Peyer's patch (tissue), 4 donors: ENCODE measurements at regions not wholly inside any gene's neighbourhood (a gene's known extent, or its start where the extent isn't known, plus 50 kb on each side); places are given as distances from the start of the nearest gene placed in this dataset.
"Not testable (repeated sequence)": the region's sequence is repeated elsewhere in the genome, so short reads cannot be mapped to it uniquely, and the experiment has no call there.

ENCODE experiments used
- DNase-seq, 3 donors: peaks; one replicate each; pipeline ENCODE4 v3.0.0-alpha.2; 2017 to 2019
- H3K27ac ChIP-seq, 4 donors: fragments of 200-600 bp; sonication (generic); one replicate each; pipeline ENCODE4 v1.5.1; 2016 to 2019
- H3K27me3 ChIP-seq, 2 donors: fragments of 200-600 bp; sonication (generic); one replicate each; pipeline ENCODE4 v1.5.1; 2019
- H3K36me3 ChIP-seq, 3 donors: fragments of 200-600 bp; sonication (generic); one replicate each; pipeline ENCODE4 v1.5.1; 2016 to 2019
- H3K4me1 ChIP-seq, 4 donors: fragments of 200-600 bp; sonication (generic); one replicate each; pipeline ENCODE4 v1.5.1; 2016 to 2019
- H3K4me3 ChIP-seq, 4 donors: fragments of 200-600 bp; sonication (generic); 1 replicate in 3 of 4; 2 replicates in 1 of 4; pipeline ENCODE4 v1.5.1; 2016 to 2019; ENCODE audit warnings: mild to moderate bottlenecking in 1 of 4
- H3K9me3 ChIP-seq, 4 donors: fragments of 200-600 bp; sonication (generic); one replicate each; pipeline ENCODE4 v1.5.1; 2016 to 2019; ENCODE audit warnings: mild to moderate bottlenecking in 1 of 4
- POLR2A ChIP-seq, 2 donors: fragments of 450-650 bp; IDR thresholded peaks; one replicate each; pipeline ENCODE4 v1.5.1; 2017; ENCODE audit warnings: antibody characterized with exemption in 2 of 2, mild to moderate bottlenecking in 2 of 2, moderate library complexity in 2 of 2
- TF ChIP-seq, protein P1 (sequence below), 6 experiments: fragments of 450-650 bp in 4 of 6; fragments of 200-600 bp in 2 of 6; sonication (generic) in 1 of 6; IDR thresholded peaks; one replicate each; pipeline ENCODE4 v1.5.1; 2017 to 2019; ENCODE audit warnings: antibody characterized with exemption in 6 of 6, mild to moderate bottlenecking in 3 of 6, moderate library complexity in 1 of 6

DNA sequence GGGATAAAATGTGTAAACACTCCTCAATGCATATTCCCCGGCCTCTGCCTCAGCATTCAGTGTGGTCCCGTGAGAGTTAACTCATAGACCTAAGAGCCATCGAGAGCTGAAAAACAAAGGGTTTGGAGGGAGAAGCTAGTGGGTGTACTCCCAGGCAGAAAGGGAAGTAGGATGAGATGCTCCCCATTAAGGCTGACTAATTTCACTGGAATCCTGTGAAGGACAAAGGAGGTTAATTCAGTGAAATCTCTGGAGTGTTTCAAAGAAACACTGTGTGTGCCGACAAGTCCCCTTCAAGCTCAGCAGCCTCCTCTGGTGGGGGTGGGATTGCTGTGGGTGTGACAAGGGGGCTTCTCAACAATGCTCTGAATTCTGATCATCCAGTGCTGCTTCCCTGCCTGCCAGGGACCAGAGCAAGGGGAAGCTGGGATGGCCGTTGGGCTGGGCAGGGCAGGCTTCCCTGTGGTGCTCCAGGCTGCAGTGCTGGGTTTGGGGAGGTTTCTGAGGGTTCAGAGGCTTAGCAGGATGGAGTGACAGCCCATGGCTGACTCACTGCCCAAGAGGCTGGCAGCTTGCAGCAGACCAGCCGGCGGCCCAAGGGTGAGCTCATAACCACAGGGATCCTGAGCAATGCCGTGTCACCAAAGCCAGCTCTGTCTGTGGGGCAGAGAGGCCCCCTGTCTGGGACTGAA lies 61.4 kb upstream of the BMAL1 start:
- Histone ChIP-seq H3K4me3 (no peak overlapping the region), H3K36me3 (no peaks in the 10 kb centered on the region), H3K9me3 (no peaks in the 10 kb centered on the region), H3K4me1 (no peaks in the 10 kb centered on the region), H3K27me3 (no peaks in the 10 kb centered on the region), H3K27ac (no peak overlapping the region)
- no peak for DNase-seq
- no peak for TF ChIP-seq POLR2A (IDR thresholded peaks at IDR 0.05)
- TF ChIP-seq, protein P1, sequence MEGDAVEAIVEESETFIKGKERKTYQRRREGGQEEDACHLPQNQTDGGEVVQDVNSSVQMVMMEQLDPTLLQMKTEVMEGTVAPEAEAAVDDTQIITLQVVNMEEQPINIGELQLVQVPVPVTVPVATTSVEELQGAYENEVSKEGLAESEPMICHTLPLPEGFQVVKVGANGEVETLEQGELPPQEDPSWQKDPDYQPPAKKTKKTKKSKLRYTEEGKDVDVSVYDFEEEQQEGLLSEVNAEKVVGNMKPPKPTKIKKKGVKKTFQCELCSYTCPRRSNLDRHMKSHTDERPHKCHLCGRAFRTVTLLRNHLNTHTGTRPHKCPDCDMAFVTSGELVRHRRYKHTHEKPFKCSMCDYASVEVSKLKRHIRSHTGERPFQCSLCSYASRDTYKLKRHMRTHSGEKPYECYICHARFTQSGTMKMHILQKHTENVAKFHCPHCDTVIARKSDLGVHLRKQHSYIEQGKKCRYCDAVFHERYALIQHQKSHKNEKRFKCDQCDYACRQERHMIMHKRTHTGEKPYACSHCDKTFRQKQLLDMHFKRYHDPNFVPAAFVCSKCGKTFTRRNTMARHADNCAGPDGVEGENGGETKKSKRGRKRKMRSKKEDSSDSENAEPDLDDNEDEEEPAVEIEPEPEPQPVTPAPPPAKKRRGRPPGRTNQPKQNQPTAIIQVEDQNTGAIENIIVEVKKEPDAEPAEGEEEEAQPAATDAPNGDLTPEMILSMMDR (IDR thresholded peaks at IDR 0.05) = no peak

DNA sequence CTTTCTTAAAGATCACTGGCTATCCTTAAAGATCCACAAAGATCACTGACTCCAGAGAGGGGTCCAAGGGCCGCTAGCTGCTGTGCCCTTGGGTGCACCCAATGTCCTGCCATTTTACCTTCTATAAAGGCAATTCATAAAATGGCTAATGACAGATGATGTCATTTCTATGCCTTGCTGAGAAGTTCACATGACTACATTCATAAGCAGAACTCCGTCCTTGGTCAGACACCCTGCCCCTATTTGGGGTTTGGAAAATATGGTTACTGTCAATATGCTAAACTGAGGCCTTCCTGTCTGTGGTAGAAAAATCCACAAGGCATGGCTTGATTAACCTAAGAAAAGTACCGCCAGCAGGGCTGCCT lies 60.9 kb upstream of the BMAL1 start:
- no peak for DNase-seq
- no peaks in the 10 kb centered on the region for H3K27me3 ChIP-seq
- H3K4me1 ChIP-seq = no peaks in the 10 kb centered on the region
- H3K4me3 ChIP-seq = no peak overlapping the region
- no peak overlapping the region for H3K27ac ChIP-seq
- H3K36me3 ChIP-seq = no peaks in the 10 kb centered on the region
- H3K9me3 ChIP-seq = no peaks in the 10 kb centered on the region
- TF ChIP-seq, protein P1 (IDR thresholded peaks at IDR 0.05) = no peak
- TF ChIP-seq POLR2A (IDR thresholded peaks at IDR 0.05) = no peak

DNA sequence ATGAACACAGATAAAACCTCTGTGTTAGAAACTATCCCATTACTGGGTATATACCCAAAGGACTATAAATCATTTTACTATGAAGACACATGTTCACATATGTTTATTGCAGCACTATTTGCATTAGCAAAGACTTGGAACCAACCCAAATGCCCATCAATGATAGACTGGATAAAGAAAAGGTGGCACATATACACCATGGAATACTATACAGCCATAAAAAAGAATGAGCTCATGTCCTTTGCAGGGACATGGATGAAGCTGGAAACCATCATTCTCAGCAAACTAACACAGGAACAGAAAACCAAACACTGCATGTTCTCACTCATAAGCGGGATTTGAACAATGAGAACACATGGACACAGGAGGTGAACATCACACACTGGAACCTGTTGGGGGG lies 58.9 kb upstream of the BMAL1 start:
- not testable (repeated sequence) for H3K4me3 ChIP-seq, H3K9me3 ChIP-seq, H3K27me3 ChIP-seq, H3K27ac ChIP-seq, DNase-seq, H3K36me3 ChIP-seq, H3K4me1 ChIP-seq

DNA sequence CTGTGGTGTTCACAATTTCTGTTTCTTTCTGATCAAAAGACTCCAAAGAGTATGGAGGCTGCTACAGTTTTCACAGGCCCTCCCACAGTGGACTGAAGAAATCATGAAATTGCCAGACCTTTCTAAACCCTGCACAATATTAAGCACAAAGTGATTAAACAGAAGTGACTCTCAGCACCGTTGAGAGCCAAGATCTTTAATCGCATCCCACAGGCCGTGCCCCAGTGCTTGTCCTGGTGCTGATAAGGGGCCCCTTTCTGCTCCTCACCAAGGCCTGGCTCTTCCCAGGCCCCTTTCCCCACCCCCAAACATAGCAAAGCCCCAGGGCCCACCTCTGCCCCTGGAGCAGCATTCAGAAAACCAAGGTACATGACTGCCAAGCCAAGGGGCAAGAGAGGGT lies 57.4 kb upstream of the BMAL1 start:
- H3K27me3 ChIP-seq = no peaks in the 10 kb centered on the region

DNA sequence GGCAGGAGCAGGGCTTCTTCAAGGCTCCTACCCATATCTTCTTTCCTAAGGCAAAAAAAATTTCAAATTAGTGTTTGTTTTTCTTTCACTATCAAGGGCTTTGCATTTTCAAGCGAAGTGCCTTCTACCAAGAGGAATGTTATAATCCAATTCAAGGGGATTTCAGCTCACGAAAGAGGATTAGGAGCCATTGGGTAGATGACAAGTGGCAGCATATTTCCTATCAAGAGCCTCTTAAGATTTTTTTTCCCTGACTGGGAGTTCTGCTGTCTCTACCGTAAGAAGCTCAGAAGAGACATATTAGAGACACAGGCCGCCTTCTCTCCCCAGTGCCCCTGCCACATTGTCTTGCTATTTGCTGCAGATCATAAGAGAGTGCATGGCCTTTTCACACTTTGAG lies 55.9 kb upstream of the BMAL1 start:
- Histone ChIP-seq H3K4me3 (no peak overlapping the region), H3K27ac (no peak overlapping the region), H3K36me3 (no peaks in the 10 kb centered on the region), H3K9me3 (no peaks in the 10 kb centered on the region), H3K27me3 (no peaks in the 10 kb centered on the region), H3K4me1 (no peaks in the 10 kb centered on the region)
- no peak for DNase-seq
- no peak for TF ChIP-seq POLR2A (IDR thresholded peaks at IDR 0.05)
- TF ChIP-seq, protein P1 (IDR thresholded peaks at IDR 0.05) = no peak

More for the DNA sequence above, 57.4 kb upstream of the BMAL1 start:
- Histone ChIP-seq H3K27ac (no peak overlapping the region), H3K4me1 (no peaks in the 10 kb centered on the region), H3K4me3 (no peak overlapping the region), H3K9me3 (no peaks in the 10 kb centered on the region), H3K36me3 (no peaks in the 10 kb centered on the region)
- no peak for DNase-seq
- TF ChIP-seq, protein P1 (IDR thresholded peaks at IDR 0.05) = no peak

DNA sequence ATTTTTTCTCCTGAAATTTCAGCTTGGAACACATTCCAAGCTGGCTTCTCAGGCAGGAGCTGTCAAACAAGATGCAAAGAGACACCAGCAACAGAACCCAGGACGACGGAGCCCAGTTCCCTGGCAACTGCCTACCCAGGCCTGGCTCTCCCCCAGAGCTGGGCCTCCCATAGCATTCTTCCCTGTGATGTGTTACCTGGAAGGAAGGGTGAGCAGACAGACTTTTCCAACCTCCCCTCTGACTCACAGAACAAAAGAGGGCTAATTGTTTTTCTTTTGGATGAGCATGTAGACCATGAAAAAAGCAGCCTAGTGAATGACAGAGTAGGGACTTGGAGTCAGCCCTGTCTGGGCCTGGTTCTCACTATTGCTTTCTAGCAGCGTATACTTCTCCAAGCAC lies 55.3 kb upstream of the BMAL1 start:
- no peaks in the 10 kb centered on the region for H3K36me3 ChIP-seq
- H3K27ac ChIP-seq = no peak overlapping the region
- H3K27me3 ChIP-seq = no peaks in the 10 kb centered on the region
- H3K4me3 ChIP-seq = no peak overlapping the region
- TF ChIP-seq, protein P1 (IDR thresholded peaks at IDR 0.05) = no peak
- TF ChIP-seq POLR2A (IDR thresholded peaks at IDR 0.05) = no peak
- no peaks in the 10 kb centered on the region for H3K9me3 ChIP-seq
- no peak for DNase-seq
- H3K4me1 ChIP-seq = no peaks in the 10 kb centered on the region
